Activated CD4-positive, alpha-beta T cell treated with anti-CD3 and anti-CD28 coated beads, Interleukin-2, amount 10 ng/mL, durations not matched to agents 7 days and 5 days (primary cell): ENCODE measurements at regions not wholly inside any gene's neighbourhood (a gene's known extent, or its start where the extent isn't known, plus 50 kb on each side); places are given as distances from the start of the nearest gene placed in this dataset.
"Not testable (repeated sequence)": the region's sequence is repeated elsewhere in the genome, so short reads cannot be mapped to it uniquely, and the experiment has no call there.

ENCODE experiments used
- CTCF ChIA-PET: fragments of 350-600 bp; sonication (Branson Sonifier 250); formaldehyde crosslinking; loops from one replicate; lab custom pipeline; 2021; ENCODE audit warnings: antibody characterized with exemption; lab: Charles Lee
- POLR2A ChIA-PET: fragments of 350-600 bp; sonication (Branson Sonifier 250); formaldehyde crosslinking; loops from one replicate; lab custom pipeline; 2021; ENCODE audit warnings: antibody characterized with exemption; lab: Charles Lee
- DNase-seq: peaks from one replicate; pipeline ENCODE4 v3.0.0-alpha.2; 2020
- H3K27ac Mint-ChIP-seq: one replicate; pipeline ENCODE4 v1.8.0; 2021; ENCODE audit warnings: mild to moderate bottlenecking, moderate library complexity, mixed read lengths
- H3K27me3 Mint-ChIP-seq: one replicate; pipeline ENCODE4 v1.8.0; 2021; ENCODE audit warnings: mixed read lengths
- H3K36me3 Mint-ChIP-seq: one replicate; pipeline ENCODE4 v1.8.0; 2021; ENCODE audit warnings: low read depth, mixed read lengths
- H3K4me1 Mint-ChIP-seq: one replicate; pipeline ENCODE4 v1.8.0; 2021; ENCODE audit warnings: mixed read lengths
- H3K4me3 Mint-ChIP-seq: one replicate; pipeline ENCODE4 v1.8.0; 2021; ENCODE audit warnings: mild to moderate bottlenecking, moderate library complexity, mixed read lengths
- H3K9me3 Mint-ChIP-seq: one replicate; pipeline ENCODE4 v1.8.0; 2021; ENCODE audit warnings: mixed read lengths

GRCh38 chr5:85337435-85337834 lies 952.8 kb upstream of the EDIL3 start:
- Mint-ChIP-seq H3K27me3 (no peaks in the 10 kb centered on the region), H3K4me3 (no peak overlapping the region), H3K9me3 (peaks cover 2% of the 10 kb centered on the region), H3K36me3 (no peaks in the 10 kb centered on the region), H3K27ac (no peak overlapping the region), H3K4me1 (no peaks in the 10 kb centered on the region)
- POLR2A ChIA-PET: no interaction called here
- DNase-seq: no peak
- CTCF ChIA-PET: no interaction called here

GRCh38 chr5:85340790-85341189 lies 956.1 kb upstream of the EDIL3 start:
- ChIA-PET CTCF (no interaction called here), POLR2A (no interaction called here)
- H3K27me3 Mint-ChIP-seq: no peaks in the 10 kb centered on the region
- H3K4me1 Mint-ChIP-seq: no peaks in the 10 kb centered on the region
- no peak for DNase-seq
- no peaks in the 10 kb centered on the region for H3K36me3 Mint-ChIP-seq
- H3K9me3 Mint-ChIP-seq: peaks cover 2% of the 10 kb centered on the region
- no peak overlapping the region for H3K4me3 Mint-ChIP-seq
- H3K27ac Mint-ChIP-seq: no peak overlapping the region

GRCh38 chr5:85345818-85346217 lies 961.1 kb upstream of the EDIL3 start:
- Mint-ChIP-seq H3K36me3 (no peaks in the 10 kb centered on the region), H3K4me3 (no peak overlapping the region), H3K4me1 (no peaks in the 10 kb centered on the region), H3K9me3 (no peaks in the 10 kb centered on the region), H3K27ac (no peak overlapping the region), H3K27me3 (no peaks in the 10 kb centered on the region)
- DNase-seq: no peak
- ChIA-PET POLR2A (no interaction called here), CTCF (no interaction called here)

- DNase-seq: no peak
- Mint-ChIP-seq H3K36me3 (no peaks in the 10 kb centered on the region), H3K9me3 (no peaks in the 10 kb centered on the region), H3K27ac (no peak overlapping the region), H3K4me1 (no peaks in the 10 kb centered on the region), H3K27me3 (no peaks in the 10 kb centered on the region), H3K4me3 (no peak overlapping the region)
- CTCF ChIA-PET: no interaction called here
- POLR2A ChIA-PET: no interaction called here
Measured at GRCh38 chr5:85357309-85357708, 972.6 kb upstream of the EDIL3 start.

- Mint-ChIP-seq H3K27ac (no peak overlapping the region), H3K9me3 (no peaks in the 10 kb centered on the region)
Measured at GRCh38 chr5:85375525-85375924, 990.8 kb upstream of the EDIL3 start.

GRCh38 chr5:85388770-85389169 lies 1004.1 kb upstream of the EDIL3 start:
- DNase-seq: no peak
- Mint-ChIP-seq H3K4me3 (no peak overlapping the region), H3K9me3 (peaks cover 4% of the 10 kb centered on the region), H3K36me3 (no peaks in the 10 kb centered on the region), H3K4me1 (no peaks in the 10 kb centered on the region), H3K27ac (no peak overlapping the region), H3K27me3 (no peaks in the 10 kb centered on the region)
- POLR2A ChIA-PET: no interaction called here
- CTCF ChIA-PET: no interaction called here

More at GRCh38 chr5:85375525-85375924, 990.8 kb upstream of the EDIL3 start:
- no peak overlapping the region for H3K4me3 Mint-ChIP-seq
- ChIA-PET POLR2A (no interaction called here), CTCF (no interaction called here)
- no peaks in the 10 kb centered on the region for H3K27me3 Mint-ChIP-seq
- no peaks in the 10 kb centered on the region for H3K36me3 Mint-ChIP-seq
- H3K4me1 Mint-ChIP-seq: no peaks in the 10 kb centered on the region
- DNase-seq: no peak

GRCh38 chr5:85392309-85392708 lies 1007.6 kb upstream of the EDIL3 start:
- POLR2A ChIA-PET, H3K36me3 Mint-ChIP-seq, H3K9me3 Mint-ChIP-seq: not testable (repeated sequence)

GRCh38 chr5:85395526-85395925 lies 1010.8 kb upstream of the EDIL3 start:
- CTCF ChIA-PET: no interaction called here
- POLR2A ChIA-PET: no interaction called here
- no peak overlapping the region for H3K27ac Mint-ChIP-seq
- no peaks in the 10 kb centered on the region for H3K4me1 Mint-ChIP-seq
- H3K27me3 Mint-ChIP-seq: no peaks in the 10 kb centered on the region
- no peaks in the 10 kb centered on the region for H3K9me3 Mint-ChIP-seq
- no peak for DNase-seq
- no peaks in the 10 kb centered on the region for H3K36me3 Mint-ChIP-seq
- H3K4me3 Mint-ChIP-seq: no peak overlapping the region

More at GRCh38 chr5:85392309-85392708, 1007.6 kb upstream of the EDIL3 start:
- H3K27me3 Mint-ChIP-seq, H3K4me3 Mint-ChIP-seq, CTCF ChIA-PET, H3K4me1 Mint-ChIP-seq, DNase-seq, H3K27ac Mint-ChIP-seq: not testable (repeated sequence)

GRCh38 chr5:85397451-85397850 lies 1012.8 kb upstream of the EDIL3 start:
- Mint-ChIP-seq H3K4me3 (no peak overlapping the region), H3K27ac (no peak overlapping the region), H3K4me1 (no peaks in the 10 kb centered on the region), H3K27me3 (no peaks in the 10 kb centered on the region), H3K9me3 (no peaks in the 10 kb centered on the region), H3K36me3 (no peaks in the 10 kb centered on the region)
- ChIA-PET POLR2A (no interaction called here), CTCF (no interaction called here)
- no peak for DNase-seq

- ChIA-PET CTCF (no interaction called here), POLR2A (no interaction called here)
- Mint-ChIP-seq H3K27ac (no peak overlapping the region), H3K4me1 (no peaks in the 10 kb centered on the region), H3K27me3 (no peaks in the 10 kb centered on the region), H3K4me3 (no peak overlapping the region), H3K9me3 (peaks cover 5% of the 10 kb centered on the region), H3K36me3 (no peaks in the 10 kb centered on the region)
- DNase-seq: no peak
Measured at GRCh38 chr5:85428426-85428934, 1043.8 kb upstream of the EDIL3 start.

GRCh38 chr5:85431726-85432125 lies 1047.0 kb upstream of the EDIL3 start:
- not testable (repeated sequence) for H3K4me1 Mint-ChIP-seq

GRCh38 chr5:85441156-85441555 lies 1056.5 kb upstream of the EDIL3 start:
- Mint-ChIP-seq H3K4me1 (no peaks in the 10 kb centered on the region), H3K4me3 (no peak overlapping the region), H3K27ac (no peak overlapping the region), H3K9me3 (peaks cover 6% of the 10 kb centered on the region), H3K27me3 (no peaks in the 10 kb centered on the region), H3K36me3 (no peaks in the 10 kb centered on the region)
- POLR2A ChIA-PET: no interaction called here
- CTCF ChIA-PET: no interaction called here
- DNase-seq: no peak

More at GRCh38 chr5:85431726-85432125, 1047.0 kb upstream of the EDIL3 start:
- peaks cover 15% of the 10 kb centered on the region for H3K9me3 Mint-ChIP-seq
- DNase-seq, POLR2A ChIA-PET, H3K27me3 Mint-ChIP-seq, CTCF ChIA-PET, H3K27ac Mint-ChIP-seq, H3K4me3 Mint-ChIP-seq, H3K36me3 Mint-ChIP-seq: not testable (repeated sequence)

GRCh38 chr5:85441853-85442252 lies 1057.2 kb upstream of the EDIL3 start:
- CTCF ChIA-PET: no interaction called here
- no peaks in the 10 kb centered on the region for H3K27me3 Mint-ChIP-seq
- DNase-seq: no peak
- peaks cover 6% of the 10 kb centered on the region for H3K9me3 Mint-ChIP-seq
- no peak overlapping the region for H3K27ac Mint-ChIP-seq
- no peaks in the 10 kb centered on the region for H3K4me1 Mint-ChIP-seq
- H3K36me3 Mint-ChIP-seq: no peaks in the 10 kb centered on the region
- POLR2A ChIA-PET: no interaction called here
- H3K4me3 Mint-ChIP-seq: no peak overlapping the region

GRCh38 chr5:85452322-85453025 lies 1067.8 kb upstream of the EDIL3 start:
- POLR2A ChIA-PET: no interaction called here
- CTCF ChIA-PET: interaction anchor here (1.0 kb wide), 1 partner anchor 24 kb away, joined by 4 read pairs; no protein-coding TSS in a partner anchor

More at GRCh38 chr5:85452322-85453025, 1067.8 kb upstream of the EDIL3 start:
- Mint-ChIP-seq H3K27me3 (no peaks in the 10 kb centered on the region), H3K4me1 (no peaks in the 10 kb centered on the region), H3K9me3 (peaks cover 7% of the 10 kb centered on the region), H3K27ac (no peak overlapping the region), H3K36me3 (no peaks in the 10 kb centered on the region), H3K4me3 (no peak overlapping the region)
- no peak for DNase-seq
